Left lung (tissue), 4 donors: ENCODE measurements at regions not wholly inside any gene's neighbourhood (a gene's known extent, or its start where the extent isn't known, plus 50 kb on each side); places are given as distances from the start of the nearest gene placed in this dataset.

ENCODE experiments used
- ATAC-seq: fragments of 200-7000 bp; cut with Tn5 transposase; one replicate; pipeline ENCODE4 v1.9.1; 2020; ENCODE audit warnings: moderate library complexity
- DNase-seq, 4 donors: peaks; one replicate each; pipeline ENCODE4 v3.0.0-alpha.2; 2013 to 2020
- H3K27ac ChIP-seq, 2 donors: fragments of 200-600 bp; sonication (generic) in 1 of 2; one replicate each; pipeline versions ENCODE4 v1.5.0 to v1.8.0; 2020 to 2021
- H3K27me3 ChIP-seq, 2 donors: fragments of 200-600 bp; sonication (generic) in 1 of 2; one replicate each; pipeline versions ENCODE4 v1.5.0 to v1.8.0; 2020 to 2021
- H3K36me3 ChIP-seq, 2 donors: fragments of 200-600 bp; sonication (generic) in 1 of 2; one replicate each; pipeline versions ENCODE4 v1.5.0 to v1.8.0; 2020 to 2021
- H3K4me1 ChIP-seq, 2 donors: fragments of 200-600 bp; one replicate each; pipeline ENCODE4 v1.8.0; 2021
- H3K4me3 ChIP-seq, 2 donors: fragments of 200-600 bp; sonication (generic) in 1 of 2; one replicate each; pipeline versions ENCODE4 v1.5.0 to v1.8.0; 2020 to 2021; ENCODE audit warnings: mild to moderate bottlenecking in 1 of 2
- H3K9me3 ChIP-seq, 2 donors: fragments of 200-600 bp; sonication (generic) in 1 of 2; one replicate each; pipeline versions ENCODE4 v1.5.0 to v1.8.0; 2020 to 2021
- CTCF ChIP-seq, 2 donors: fragments of 200-600 bp; sonication (generic) in 1 of 2; IDR thresholded peaks; one replicate each; pipeline versions ENCODE4 v1.5.0 to v1.8.0; 2021; ENCODE audit warnings: antibody characterized with exemption in 2 of 2
- intact Hi-C, 2 donors: fragments of 100-400 bp; cut with DNase I; formaldehyde crosslinking; loops; one replicate each; pipeline versions ENCODE4 v1.11.2 to v1.14.2; 2022
- donor health status: DM: no; HTN: yes; CAD: no.
- donor health status: DM: no; HTN: no; CAD: no.

GRCh38 chr5:125634216-125634835, 788.9 kb upstream of the GRAMD2B start:
- Histone ChIP-seq H3K4me3 (no peak overlapping the region), H3K9me3 (no peaks in the 10 kb centered on the region), H3K36me3 (no peaks in the 10 kb centered on the region), H3K27ac (no peak overlapping the region), H3K4me1 (no peaks in the 10 kb centered on the region), H3K27me3 (no peaks in the 10 kb centered on the region)
- no peak for DNase-seq
- no peak for TF ChIP-seq CTCF (IDR thresholded peaks at IDR 0.05)
- ATAC-seq = no peak
- intact Hi-C loops = no loop called here

- H3K36me3 ChIP-seq = no peaks in the 10 kb centered on the region
- DNase-seq (no peak), ATAC-seq (no peak)
- H3K27me3 ChIP-seq = no peaks in the 10 kb centered on the region
- intact Hi-C loops = no loop called here
- H3K4me3 ChIP-seq = no peak overlapping the region
- H3K27ac ChIP-seq = no peak overlapping the region
- TF ChIP-seq CTCF (IDR thresholded peaks at IDR 0.05) = no peak
- peaks cover 0 to 47% of the 10 kb centered on the region in 2 donors for H3K9me3 ChIP-seq
- no peaks in the 10 kb centered on the region for H3K4me1 ChIP-seq
These were observed 783.4 kb upstream of the GRAMD2B start for GRCh38 chr5:125639858-125640257.

GRCh38 chr5:125652761-125653160, 770.4 kb upstream of the GRAMD2B start:
- no peaks in the 10 kb centered on the region for H3K27me3 ChIP-seq
- H3K27ac ChIP-seq = no peak overlapping the region
- ATAC-seq (no peak), DNase-seq (no peak)
- peaks cover 0 to 5% of the 10 kb centered on the region in 2 donors for H3K9me3 ChIP-seq
- H3K4me3 ChIP-seq = no peak overlapping the region
- H3K36me3 ChIP-seq = no peaks in the 10 kb centered on the region
- TF ChIP-seq CTCF (IDR thresholded peaks at IDR 0.05) = no peak
- H3K4me1 ChIP-seq = no peaks in the 10 kb centered on the region
- intact Hi-C loops = no loop called here

- no peak overlapping the region for H3K4me3 ChIP-seq
- H3K9me3 ChIP-seq = peaks cover 0 to 3% of the 10 kb centered on the region in 2 donors
- DNase-seq (no peak), ATAC-seq (peak; percentile 86)
- no peak for TF ChIP-seq CTCF (IDR thresholded peaks at IDR 0.05)
- intact Hi-C loops = no loop called here
- H3K36me3 ChIP-seq = no peaks in the 10 kb centered on the region
- H3K27me3 ChIP-seq = no peaks in the 10 kb centered on the region
- H3K27ac ChIP-seq = no peak overlapping the region
- no peaks in the 10 kb centered on the region for H3K4me1 ChIP-seq
These were observed 768.8 kb upstream of the GRAMD2B start for GRCh38 chr5:125654392-125654791.

- Histone ChIP-seq H3K9me3 (peaks cover 0 to 3% of the 10 kb centered on the region in 2 donors), H3K36me3 (no peaks in the 10 kb centered on the region), H3K4me1 (no peaks in the 10 kb centered on the region), H3K27me3 (no peaks in the 10 kb centered on the region), H3K4me3 (no peak overlapping the region), H3K27ac (no peak overlapping the region)
- DNase-seq (no peak), ATAC-seq (peak; percentile 67)
- intact Hi-C loops = no loop called here
- TF ChIP-seq CTCF (IDR thresholded peaks at IDR 0.05) = no peak
These were observed 768.1 kb upstream of the GRAMD2B start for GRCh38 chr5:125655156-125655555.
